SK-N-SH (cell line): ENCODE measurements at regions not wholly inside any gene's neighbourhood (a gene's known extent, or its start where the extent isn't known, plus 50 kb on each side); places are given as distances from the start of the nearest gene placed in this dataset.

ENCODE experiments used
- CTCF ChIA-PET: fragments of 300-600, 350-600 bp; formaldehyde crosslinking; extraction: SDS; loops from one replicate; lab custom pipeline; 2021; lab: Yijun Ruan, JAX
- POLR2A ChIA-PET: fragments of 350-600 bp; sonication (Branson Sonifier 250); formaldehyde crosslinking; extraction: SDS; loops from one replicate; lab custom pipeline; 2020; ENCODE audit warnings: antibody characterized with exemption, inconsistent platforms; lab: Yijun Ruan, JAX
- DNase-seq: peaks from one replicate; pipeline ENCODE4 v3.0.0; 2012
- H2AFZ ChIP-seq: fragments of 200-600 bp; sonication (generic); 2 replicates; pipeline ENCODE4 v1.8.1; 2016; ENCODE audit warnings: antibody characterized with exemption, mild to moderate bottlenecking, low read depth
- H3F3A ChIP-seq: fragments of 200-600 bp; sonication (generic); replicated peaks from 2 replicates; pipeline ENCODE3; 2016; ENCODE audit warnings: antibody characterized with exemption, mild to moderate bottlenecking; ENCODE audit not compliant: insufficient read depth
- H3K27ac ChIP-seq, 2 experiments: fragments of 200-500 bp in 1 of 2; fragments of 200-600 bp in 1 of 2; sonication (Bioruptor generic) in 1 of 2; sonication (generic), shearing (Covaris generic) in 1 of 2; 2 replicates each; pipeline versions ENCODE4 v1.5.1 to v1.6.1; 2014 to 2016; ENCODE audit warnings: low read depth in 2 of 2, inconsistent platforms in 1 of 2, low read length in 1 of 2, mild to moderate bottlenecking in 1 of 2, mixed read lengths in 1 of 2
- H3K27me3 ChIP-seq: fragments of 200-600 bp; sonication (generic), shearing (Covaris generic); 2 replicates; pipeline ENCODE4 v1.6.1; 2016; ENCODE audit warnings: mixed run types; ENCODE audit not compliant: insufficient read depth
- H3K36me3 ChIP-seq, 2 experiments: fragments of 200-500 bp in 1 of 2; fragments of 200-600 bp in 1 of 2; sonication (Bioruptor generic) in 1 of 2; sonication (generic) in 1 of 2; replicated peaks in 1 of 2; 2 replicates each; pipeline versions ENCODE3 to v1.5.1; 2014 to 2016; ENCODE audit warnings: low read length in 1 of 2, mild to moderate bottlenecking in 1 of 2; ENCODE audit not compliant: insufficient read depth in 2 of 2, control insufficient read depth in 1 of 2
- H3K4me1 ChIP-seq, 2 experiments: fragments of 200-500 bp in 1 of 2; fragments of 200-600 bp in 1 of 2; sonication (Bioruptor generic) in 1 of 2; sonication (generic), shearing (Covaris generic) in 1 of 2; 2 replicates each; pipeline versions ENCODE4 v1.5.1 to v1.6.1; 2014 to 2016; ENCODE audit warnings: low read depth in 1 of 2, low read length in 1 of 2, mixed run types in 1 of 2; ENCODE audit not compliant: insufficient read depth in 2 of 2, control insufficient read depth in 1 of 2
- H3K4me2 ChIP-seq: fragments of 200-600 bp; sonication (generic), shearing (Covaris generic); 2 replicates; pipeline ENCODE4 v1.6.1; 2017; ENCODE audit warnings: mixed run types
- H3K4me3 ChIP-seq, 2 experiments: fragments of 200-500 bp in 1 of 2; fragments of 200-600 bp in 1 of 2; sonication (Bioruptor generic) in 1 of 2; sonication (generic), shearing (Covaris generic) in 1 of 2; 2 replicates each; pipeline versions ENCODE4 v1.5.1 to v1.8.1; 2014 to 2016; ENCODE audit warnings: low read depth in 2 of 2, inconsistent platforms in 1 of 2, low read length in 1 of 2, mild to moderate bottlenecking in 1 of 2, mixed read lengths in 1 of 2, moderate library complexity in 1 of 2
- H3K79me2 ChIP-seq: fragments of 200-600 bp; sonication (generic); 2 replicates; pipeline ENCODE4 v1.8.1; 2017; ENCODE audit warnings: mild to moderate bottlenecking; ENCODE audit not compliant: insufficient read depth
- H3K9ac ChIP-seq: fragments of 200-600 bp; sonication (generic); 2 replicates; pipeline ENCODE4 v1.6.1; 2017; ENCODE audit warnings: mixed run types
- H3K9me2 ChIP-seq: fragments of 200-600 bp; sonication (generic); 2 replicates; pipeline ENCODE4 v1.6.1; 2017; ENCODE audit warnings: mixed run types
- H3K9me3 ChIP-seq: fragments of 200-600 bp; sonication (generic); 2 replicates; pipeline ENCODE4 v1.6.1; 2017; ENCODE audit warnings: mixed run types, mild to moderate bottlenecking, moderate library complexity
- H4K20me1 ChIP-seq: fragments of 200-600 bp; sonication (generic); 2 replicates; pipeline ENCODE4 v1.6.1; 2017; ENCODE audit warnings: mild to moderate bottlenecking, mixed run types; ENCODE audit not compliant: insufficient read depth
- CHD2 ChIP-seq: fragments of 150-350 bp; IDR thresholded peaks from 2 replicates; pipeline ENCODE4 v1.6.1; 2018; ENCODE audit warnings: low read length; ENCODE audit not compliant: partially characterized antibody
- EP300 ChIP-seq, 2 experiments: IDR thresholded peaks; 2 replicates each; pipeline versions ENCODE4 v1.4.0 to v1.6.1; 2012; ENCODE audit warnings: borderline replicate concordance in 1 of 2, low read depth in 1 of 2, low read length in 1 of 2
- EZH2phosphoT487 ChIP-seq: fragments of 200-600 bp; sonication (generic); IDR thresholded peaks from 2 replicates; pipeline ENCODE4 v1.6.1; 2017; ENCODE audit warnings: low read depth, mixed run types, mild to moderate bottlenecking, antibody characterized with exemption, moderate library complexity, borderline replicate concordance
- FOXJ3 ChIP-seq: sonication (generic); formaldehyde crosslinking; IDR thresholded peaks from 2 replicates; pipeline ENCODE4 v1.5.1; 2020; ENCODE audit warnings: mild to moderate bottlenecking, missing genetic modification reagents
- FOXM1 ChIP-seq: IDR thresholded peaks from 2 replicates; pipeline ENCODE4 v1.4.0; 2012; ENCODE audit warnings: low read depth, mild to moderate bottlenecking
- GABPA ChIP-seq: IDR thresholded peaks from 2 replicates; pipeline ENCODE4 v1.4.0; 2012; ENCODE audit warnings: low read depth, mild to moderate bottlenecking
- IRF3 ChIP-seq: fragments of 150-350 bp; IDR thresholded peaks from 2 replicates; pipeline ENCODE4 v1.6.1; 2016; ENCODE audit warnings: mild to moderate bottlenecking, low read depth, low read length
- MAX ChIP-seq: IDR thresholded peaks from 2 replicates; pipeline ENCODE4 v1.4.0; 2012; ENCODE audit warnings: low read depth
- MEF2A ChIP-seq: IDR thresholded peaks from 2 replicates; pipeline ENCODE4 v1.4.0; 2012; ENCODE audit warnings: low read depth, borderline replicate concordance
- NFIC ChIP-seq: IDR thresholded peaks from 2 replicates; pipeline ENCODE4 v1.4.0; 2012; ENCODE audit warnings: borderline replicate concordance
- RAD21 ChIP-seq: IDR thresholded peaks from 2 replicates; pipeline ENCODE4 v1.6.1; 2012; ENCODE audit warnings: mild to moderate bottlenecking, low read length
- REST ChIP-seq: IDR thresholded peaks from 2 replicates; pipeline ENCODE4 v1.6.1; 2012; ENCODE audit warnings: mild to moderate bottlenecking, low read depth, low read length, moderate library complexity
- RFX5 ChIP-seq: IDR thresholded peaks from 2 replicates; pipeline ENCODE4 v1.6.1; 2012; ENCODE audit warnings: mild to moderate bottlenecking, improper control_type of control experiment, low read length
- SIN3A ChIP-seq: IDR thresholded peaks from 2 replicates; pipeline ENCODE4 v1.6.1; 2012; ENCODE audit warnings: low read depth, mild to moderate bottlenecking, low read length, moderate library complexity, borderline replicate concordance
- SMC3 ChIP-seq: IDR thresholded peaks from 2 replicates; pipeline ENCODE4 v1.6.1; 2012; ENCODE audit warnings: low read depth, low read length, improper control_type of control experiment
- USF2 ChIP-seq: fragments of 150-350 bp; IDR thresholded peaks from 2 replicates; pipeline ENCODE4 v1.6.1; 2017; ENCODE audit warnings: antibody characterized with exemption, low read length, low read depth, borderline replicate concordance
- ZBTB33 ChIP-seq: IDR thresholded peaks from 2 replicates; pipeline ENCODE4 v1.4.0; 2012; ENCODE audit warnings: low read depth, borderline replicate concordance

- TF ChIP-seq REST: no peak
- TF ChIP-seq RFX5: no peak
- TF ChIP-seq FOXM1: no peak
- no peak for TF ChIP-seq IRF3
- TF ChIP-seq SMC3: no peak
- TF ChIP-seq SIN3A: no peak
- peak in 1 of 2 experiments; percentile 87; a peak in 2 of 4 replicates for TF ChIP-seq EP300 (IDR thresholded peaks at IDR 0.05; ENCODE audit: borderline replicate concordance in 1 of 2, low read depth in 1 of 2, low read length in 1 of 2)
- TF ChIP-seq MEF2A: no peak
- no peak for TF ChIP-seq FOXJ3
- TF ChIP-seq ZBTB33: no peak
- no peak for TF ChIP-seq EZH2phosphoT487
- no peak for TF ChIP-seq GABPA
Measured at GRCh38 chr18:6509832-6510231, 95.1 kb upstream of the L3MBTL4 start (continued).

GRCh38 chr18:6520901-6521300, 106.2 kb upstream of the L3MBTL4 start:
- Histone ChIP-seq H2AFZ (no peak overlapping the region), H3K79me2 (no peaks in the 10 kb centered on the region), H3K9me3 (no peaks in the 10 kb centered on the region), H3K27me3 (no peaks in the 10 kb centered on the region), H3K4me1 (no peaks in the 10 kb centered on the region), H3K4me3 (no peak overlapping the region), H3K36me3 (no peaks in the 10 kb centered on the region), H3F3A (no peaks in the 10 kb centered on the region), H3K9ac (no peak overlapping the region), H3K27ac (no peak overlapping the region), H3K9me2 (no peaks in the 10 kb centered on the region), H4K20me1 (no peaks in the 10 kb centered on the region), H3K4me2 (no peak overlapping the region)
- ChIA-PET POLR2A (no interaction called here), CTCF (interaction anchor here (1.5 kb wide), 3 partner anchors 11 to 642 kb away, joined by 4 to 8 read pairs (median 5); no protein-coding TSS in a partner anchor)
- DNase-seq: no peak
- TF ChIP-seq MAX: no peak
- no peak for TF ChIP-seq NFIC
- no peak for TF ChIP-seq USF2
- no peak for TF ChIP-seq RAD21
- TF ChIP-seq CHD2: no peak
- TF ChIP-seq GABPA: no peak
- no peak for TF ChIP-seq SMC3
